ENCODE measurements at regions not wholly inside any gene's neighbourhood (a gene's known extent, or its start where the extent isn't known, plus 50 kb on each side); places are given as distances from the start of the nearest gene placed in this dataset.
A peak's percentile ranks its signal among the peaks of the same experiment; 100 is the strongest.

DNA sequence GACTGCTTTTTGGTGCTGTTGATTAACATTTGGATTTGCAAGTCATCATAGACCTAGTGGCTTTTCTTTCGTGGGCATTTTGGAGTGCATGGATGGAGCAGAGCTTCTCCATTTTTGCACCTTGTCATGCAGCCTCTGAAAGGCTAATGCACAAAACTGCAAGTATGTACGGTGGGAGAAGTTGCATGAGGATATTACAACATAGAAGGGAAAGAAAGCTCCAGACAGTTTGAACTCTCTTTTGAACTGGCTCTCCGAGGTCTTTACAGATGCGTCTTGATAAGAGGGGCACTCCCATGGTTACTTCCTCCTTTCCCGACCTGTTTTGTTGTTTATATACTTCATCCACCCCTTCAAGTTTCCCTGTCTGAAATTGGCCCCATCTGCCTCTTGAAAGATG, 147.1 kb upstream of the GBE1 start:
- H2AFZ ChIP-seq (ENCODE audit: low read depth, low read length, severe bottlenecking), result no peak overlapping the region
- H4K20me1 ChIP-seq (ENCODE audit: low read depth, low read length), result no peaks in the 10 kb centered on the region
- H3F3A ChIP-seq (ENCODE audit: insufficient read depth), result no peaks in the 10 kb centered on the region
- no peak overlapping the region for H3K27ac ChIP-seq (ENCODE audit: low read depth, low read length)
- H3K79me2 ChIP-seq (ENCODE audit: insufficient read depth, low read length), result no peaks in the 10 kb centered on the region
- no peaks in the 10 kb centered on the region for H3K36me3 ChIP-seq (ENCODE audit: low read length)
- H3K9me2 ChIP-seq (replicated peaks; ENCODE audit: insufficient read depth, low read length), result no peaks in the 10 kb centered on the region
- H3K4me3 ChIP-seq (ENCODE audit: insufficient read depth, low read length, poor library complexity, severe bottlenecking), result no peak overlapping the region
- H3K4me2 ChIP-seq (ENCODE audit: low read depth, low read length, poor library complexity, severe bottlenecking), result no peak overlapping the region
- TF ChIP-seq, protein P1, sequence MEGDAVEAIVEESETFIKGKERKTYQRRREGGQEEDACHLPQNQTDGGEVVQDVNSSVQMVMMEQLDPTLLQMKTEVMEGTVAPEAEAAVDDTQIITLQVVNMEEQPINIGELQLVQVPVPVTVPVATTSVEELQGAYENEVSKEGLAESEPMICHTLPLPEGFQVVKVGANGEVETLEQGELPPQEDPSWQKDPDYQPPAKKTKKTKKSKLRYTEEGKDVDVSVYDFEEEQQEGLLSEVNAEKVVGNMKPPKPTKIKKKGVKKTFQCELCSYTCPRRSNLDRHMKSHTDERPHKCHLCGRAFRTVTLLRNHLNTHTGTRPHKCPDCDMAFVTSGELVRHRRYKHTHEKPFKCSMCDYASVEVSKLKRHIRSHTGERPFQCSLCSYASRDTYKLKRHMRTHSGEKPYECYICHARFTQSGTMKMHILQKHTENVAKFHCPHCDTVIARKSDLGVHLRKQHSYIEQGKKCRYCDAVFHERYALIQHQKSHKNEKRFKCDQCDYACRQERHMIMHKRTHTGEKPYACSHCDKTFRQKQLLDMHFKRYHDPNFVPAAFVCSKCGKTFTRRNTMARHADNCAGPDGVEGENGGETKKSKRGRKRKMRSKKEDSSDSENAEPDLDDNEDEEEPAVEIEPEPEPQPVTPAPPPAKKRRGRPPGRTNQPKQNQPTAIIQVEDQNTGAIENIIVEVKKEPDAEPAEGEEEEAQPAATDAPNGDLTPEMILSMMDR (IDR thresholded peaks at IDR 0.05; ENCODE audit: insufficient read depth, low read length, poor library complexity, severe bottlenecking), result no peak
- TF ChIP-seq EZH2phosphoT487 (conservative IDR thresholded peaks at IDR 0.05; ENCODE audit: low read length), result no peak
- no peaks in the 10 kb centered on the region for H3K9me3 ChIP-seq (ENCODE audit: insufficient read depth, low read length)
- H3K27me3 ChIP-seq (ENCODE audit: low read length), result no peaks in the 10 kb centered on the region
- no peak overlapping the region for H3K9ac ChIP-seq (ENCODE audit: low read length)

DNA sequence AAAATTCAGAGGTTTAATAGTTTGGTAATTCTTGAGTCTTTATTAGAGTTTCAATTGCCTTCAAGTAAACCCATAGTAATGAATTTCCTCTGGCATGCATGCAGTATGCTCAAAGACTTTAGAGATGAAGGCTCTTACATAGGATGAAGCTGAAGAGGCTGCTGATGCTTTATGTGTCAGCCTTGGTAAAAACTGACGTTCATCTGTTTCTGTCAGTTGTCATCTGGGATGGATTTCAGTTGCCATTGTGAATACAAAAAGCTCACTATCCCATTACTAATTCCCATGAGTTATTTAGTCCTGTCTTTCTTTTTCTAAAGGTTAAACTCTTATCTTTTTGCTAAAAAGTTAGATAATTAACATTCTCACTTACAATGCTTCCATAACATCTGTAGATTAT, 136.9 kb upstream of the GBE1 start:
- no peaks in the 10 kb centered on the region for H4K20me1 ChIP-seq (ENCODE audit: low read depth, low read length)

DNA sequence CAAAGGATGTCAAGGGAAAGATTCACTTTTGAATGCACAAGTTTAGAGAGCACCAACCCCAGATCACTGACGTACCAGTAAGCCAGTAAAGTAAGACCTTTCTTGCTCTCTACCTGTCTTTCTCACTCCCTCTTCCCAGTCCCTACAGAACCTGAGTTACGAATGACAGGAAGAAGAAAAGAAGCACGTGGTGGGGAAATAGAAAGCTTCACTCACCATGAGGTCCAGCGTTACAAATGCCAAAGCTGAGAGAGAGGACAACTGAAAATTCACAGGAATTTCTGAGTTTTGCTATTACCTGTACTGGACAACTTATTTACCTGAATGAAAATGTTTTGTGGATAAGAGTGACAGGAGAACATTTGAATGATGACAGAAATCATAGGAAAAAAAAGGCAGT, 133.2 kb upstream of the GBE1 start:
- Histone ChIP-seq H3K4me2 (ENCODE audit: low read depth, low read length, poor library complexity, severe bottlenecking) (no peak overlapping the region), H3K79me2 (ENCODE audit: insufficient read depth, low read length) (no peaks in the 10 kb centered on the region), H3K4me3 (ENCODE audit: insufficient read depth, low read length, poor library complexity, severe bottlenecking) (no peak overlapping the region), H3F3A (ENCODE audit: insufficient read depth) (no peaks in the 10 kb centered on the region), H3K9ac (ENCODE audit: low read length) (no peak overlapping the region), H4K20me1 (ENCODE audit: low read depth, low read length) (no peaks in the 10 kb centered on the region), H3K9me2 (replicated peaks; ENCODE audit: insufficient read depth, low read length) (no peaks in the 10 kb centered on the region), H3K9me3 (ENCODE audit: insufficient read depth, low read length) (no peaks in the 10 kb centered on the region), H3K27me3 (ENCODE audit: low read length) (no peaks in the 10 kb centered on the region), H3K36me3 (ENCODE audit: low read length) (no peaks in the 10 kb centered on the region), H3K27ac (ENCODE audit: low read depth, low read length) (no peak overlapping the region), H2AFZ (ENCODE audit: low read depth, low read length, severe bottlenecking) (no peak overlapping the region)
- TF ChIP-seq, protein P1 (IDR thresholded peaks at IDR 0.05; ENCODE audit: insufficient read depth, low read length, poor library complexity, severe bottlenecking), result no peak
- no peak for TF ChIP-seq EZH2phosphoT487 (conservative IDR thresholded peaks at IDR 0.05; ENCODE audit: low read length)

More for the DNA sequence above, 136.9 kb upstream of the GBE1 start:
- Histone ChIP-seq H3K4me3 (ENCODE audit: insufficient read depth, low read length, poor library complexity, severe bottlenecking) (no peak overlapping the region), H3K9ac (ENCODE audit: low read length) (no peak overlapping the region), H3K27ac (ENCODE audit: low read depth, low read length) (no peak overlapping the region), H3K9me2 (replicated peaks; ENCODE audit: insufficient read depth, low read length) (no peaks in the 10 kb centered on the region), H3K4me2 (ENCODE audit: low read depth, low read length, poor library complexity, severe bottlenecking) (no peak overlapping the region), H3K36me3 (ENCODE audit: low read length) (no peaks in the 10 kb centered on the region), H3K9me3 (ENCODE audit: insufficient read depth, low read length) (no peaks in the 10 kb centered on the region), H3K79me2 (ENCODE audit: insufficient read depth, low read length) (no peaks in the 10 kb centered on the region), H3K27me3 (ENCODE audit: low read length) (no peaks in the 10 kb centered on the region), H2AFZ (ENCODE audit: low read depth, low read length, severe bottlenecking) (peak overlapping the region; percentile 1), H3F3A (ENCODE audit: insufficient read depth) (no peaks in the 10 kb centered on the region)
- TF ChIP-seq, protein P1 (IDR thresholded peaks at IDR 0.05; ENCODE audit: insufficient read depth, low read length, poor library complexity, severe bottlenecking), result no peak
- no peak for TF ChIP-seq EZH2phosphoT487 (conservative IDR thresholded peaks at IDR 0.05; ENCODE audit: low read length)

Measured in SU-DHL-6 (cell line).